GM21515 (cell line): ENCODE measurements at regions not wholly inside any gene's neighbourhood (a gene's known extent, or its start where the extent isn't known, plus 50 kb on each side); places are given as distances from the start of the nearest gene placed in this dataset.
"Not testable (repeated sequence)": the region's sequence is repeated elsewhere in the genome, so short reads cannot be mapped to it uniquely, and the experiment has no call there.

Source experiments
- ATAC-seq: cut with Tn5 transposase; IDR thresholded peaks from one replicate; pipeline ENCODE4 v1.9.1; 2021; ENCODE audit not compliant: unreplicated experiment

GRCh38 chr13:71382285-71382684 is 484.7 kb downstream of the DACH1 start:
- no peak for ATAC-seq

GRCh38 chr13:71380191-71380590 is 486.8 kb downstream of the DACH1 start:
- no peak for ATAC-seq

- ATAC-seq: no peak
Measured at GRCh38 chr13:71378961-71379905, 487.8 kb downstream of the DACH1 start.

- ATAC-seq: no peak
Measured at GRCh38 chr13:71374471-71375049, 492.4 kb downstream of the DACH1 start.

- no peak for ATAC-seq
Measured at GRCh38 chr13:71368336-71368735, 498.7 kb downstream of the DACH1 start.

- no peak for ATAC-seq
Measured at GRCh38 chr13:71360041-71360440, 507.0 kb downstream of the DACH1 start.

GRCh38 chr13:71359641-71360040 is 507.4 kb downstream of the DACH1 start:
- no peak for ATAC-seq

GRCh38 chr13:71358218-71358617 is 508.8 kb downstream of the DACH1 start:
- ATAC-seq: no peak

GRCh38 chr13:71355010-71355409 is 512.0 kb downstream of the DACH1 start:
- no peak for ATAC-seq

GRCh38 chr13:71350886-71351285 is 516.1 kb downstream of the DACH1 start:
- no peak for ATAC-seq

GRCh38 chr13:71345856-71346255 is 521.1 kb downstream of the DACH1 start:
- not testable (repeated sequence) for ATAC-seq

- ATAC-seq: no peak
Measured at GRCh38 chr13:71339736-71340135, 527.3 kb downstream of the DACH1 start.

GRCh38 chr13:71339005-71339404 is 528.0 kb downstream of the DACH1 start:
- no peak for ATAC-seq

GRCh38 chr13:71338070-71338469 is 528.9 kb downstream of the DACH1 start:
- no peak for ATAC-seq

GRCh38 chr13:71327266-71327665 is 539.7 kb downstream of the DACH1 start:
- ATAC-seq: no peak

- ATAC-seq: no peak
Measured at GRCh38 chr13:71325556-71325955, 541.4 kb downstream of the DACH1 start.

GRCh38 chr13:71323266-71323665 is 543.7 kb downstream of the DACH1 start:
- no peak for ATAC-seq

- no peak for ATAC-seq
Measured at GRCh38 chr13:71320452-71320851, 546.6 kb downstream of the DACH1 start.

GRCh38 chr13:71316792-71317363 is 550.1 kb downstream of the DACH1 start:
- no peak for ATAC-seq

GRCh38 chr13:71312923-71313322 is 554.1 kb downstream of the DACH1 start:
- no peak for ATAC-seq

- ATAC-seq: no peak
Measured at GRCh38 chr13:71309905-71310304, 557.1 kb downstream of the DACH1 start.

- no peak for ATAC-seq
Measured at GRCh38 chr13:71306821-71307220, 560.2 kb downstream of the DACH1 start.
